Heart left ventricle (tissue), 16 donors: ENCODE measurements at regions not wholly inside any gene's neighbourhood (a gene's known extent, or its start where the extent isn't known, plus 50 kb on each side); places are given as distances from the start of the nearest gene placed in this dataset.
"Not testable (repeated sequence)": the region's sequence is repeated elsewhere in the genome, so short reads cannot be mapped to it uniquely, and the experiment has no call there.

Source experiments
- ATAC-seq, 4 donors: fragments of 200-7000 bp; cut with Tn5 transposase; one replicate each; pipeline ENCODE4 v1.9.1; 2020 to 2022; ENCODE audit warnings: moderate library complexity in 4 of 4, mild to moderate bottlenecking in 3 of 4, moderate number of reproducible peaks in 1 of 4
- DNase-seq, 5 donors: peaks; one replicate each; pipeline ENCODE4 v3.0.0-alpha.2; 2020
- H3K27ac ChIP-seq, 12 donors: fragments of 200-600 bp; sonication (generic) in 4 of 12; one replicate each; pipeline versions ENCODE4 v1.5.0 to v1.8.0; 2016 to 2022; ENCODE audit warnings: mild to moderate bottlenecking in 2 of 12
- H3K27me3 ChIP-seq, 9 donors: fragments of 200-600 bp; sonication (generic) in 2 of 9; one replicate each; pipeline versions ENCODE4 v1.5.1 to v1.8.0; 2016 to 2022; ENCODE audit warnings: mild to moderate bottlenecking in 3 of 9
- H3K36me3 ChIP-seq, 9 donors: fragments of 200-600 bp; sonication (generic) in 2 of 9; one replicate each; pipeline versions ENCODE4 v1.5.0 to v1.8.0; 2018 to 2022; ENCODE audit warnings: mild to moderate bottlenecking in 2 of 9
- H3K4me1 ChIP-seq, 12 donors: fragments of 200-600 bp; sonication (generic) in 4 of 12; one replicate each; pipeline versions ENCODE4 v1.5.0 to v1.8.0; 2016 to 2022; ENCODE audit warnings: mild to moderate bottlenecking in 3 of 12
- H3K4me3 ChIP-seq, 12 donors: fragments of 200-600 bp; sonication (generic) in 4 of 12; one replicate each; pipeline versions ENCODE4 v1.5.0 to v1.8.0; 2017 to 2022; ENCODE audit warnings: mild to moderate bottlenecking in 9 of 12, moderate library complexity in 4 of 12
- H3K9me3 ChIP-seq, 12 donors: fragments of 200-600 bp; sonication (generic) in 4 of 12; one replicate each; pipeline versions ENCODE4 v1.5.0 to v1.8.0; 2016 to 2022; ENCODE audit warnings: mild to moderate bottlenecking in 1 of 12
- POLR2A ChIP-seq, 2 donors: fragments of 450-650 bp; IDR thresholded peaks; one replicate each; pipeline ENCODE4 v1.6.1; 2017; ENCODE audit warnings: antibody characterized with exemption in 2 of 2, mild to moderate bottlenecking in 2 of 2, moderate library complexity in 2 of 2
- WGBS, 4 donors: extraction: QIAGEN DNeasy Blood & Tissue Kit in 2 of 4; methylation state at CpG; one replicate each; pipeline versions ENCODE4 v1.1.5 to v1.1.7; 2013 to 2018; 5-methylcytosine and 5-hydroxymethylcytosine counted together
- intact Hi-C, 10 donors: fragments of 100-400 bp; cut with DNase I; formaldehyde crosslinking; loops; one replicate each; pipeline versions ENCODE4 v1.11.1 to v1.14.2; 2022
- TF ChIP-seq, protein P1 (sequence below), 12 donors: fragments of 200-600 bp; sonication (generic) in 4 of 12; IDR thresholded peaks; one replicate each; pipeline versions ENCODE4 v1.5.0 to v1.8.0; 2018 to 2022; ENCODE audit warnings: antibody characterized with exemption in 12 of 12, mild to moderate bottlenecking in 5 of 12
- donor health status: ischemic (EF 13 %, LVEDD 7.1; RV severe dilation, severe dysfunction).
- donor health status: healthy with polysubstance abuse.
- donor health status: DM: no; HTN: yes; CAD: no.
- donor health status: DM: no; HTN: no; CAD: no.
- donor health status: ischemic (EF 25% LVEDD 6.9; RV normal size, moderate dysfunction).
- donor health status: ischemic (EF 25% LVEDD 5.7; RV mildly dilated, moderate dysfunction).
- donor health status: healthy.
- donor health status: DM: yes; HTN: yes; CAD: no.
- donor health status: ischemic (EF 35%, LVEDD 5.7; RV mildly dilated, moderate dysfunction).
- donor health status: nonischemic (EF 11% LVEDD 7.7; RV severe dilation, severe dysfunction).
- donor health status: DM: yes; HTN: yes; CAD: no.
- donor health status: PGD.
- donor health status: ischemic (EF 29% LVEDD 5.4; RV normal size, mild dysfunction).
- donor health status: nonischemic (EF 23%, LVEDD 6.1; RV moderate dilation, normal function).

DNA sequence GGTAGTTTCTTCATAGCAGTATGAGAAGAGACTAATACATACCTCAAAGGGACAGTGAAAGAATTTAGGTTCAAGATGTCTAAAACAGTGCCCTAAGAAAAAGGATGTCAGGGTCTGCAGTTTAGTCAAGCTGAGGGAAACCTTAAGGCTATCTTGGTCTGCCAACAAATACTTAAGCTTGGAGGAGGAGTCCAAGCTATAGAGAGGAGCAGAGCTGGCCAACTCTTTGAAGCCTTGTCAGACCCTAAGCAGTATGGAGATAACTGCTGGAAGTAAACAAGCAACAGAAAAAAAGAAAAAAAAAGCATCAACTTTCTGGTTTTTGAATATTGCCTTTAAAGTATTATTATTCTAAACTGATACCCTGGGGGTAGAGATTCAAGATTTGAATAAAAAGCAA lies 1518.1 kb downstream of the GRIK2 start:
- H3K27me3 ChIP-seq = no peaks in the 10 kb centered on the region
- H3K27ac ChIP-seq = no peak overlapping the region
- intact Hi-C loops = no loop called here
- DNase-seq (no peak), ATAC-seq (no peak)
- H3K36me3 ChIP-seq = no peaks in the 10 kb centered on the region
- H3K4me1 ChIP-seq = no peaks in the 10 kb centered on the region
- H3K4me3 ChIP-seq = no peak overlapping the region
- peaks cover 0 to 3% (median 0%) of the 10 kb centered on the region in 12 donors for H3K9me3 ChIP-seq
- TF ChIP-seq POLR2A (IDR thresholded peaks at IDR 0.05) = no peak
- TF ChIP-seq, protein P1, sequence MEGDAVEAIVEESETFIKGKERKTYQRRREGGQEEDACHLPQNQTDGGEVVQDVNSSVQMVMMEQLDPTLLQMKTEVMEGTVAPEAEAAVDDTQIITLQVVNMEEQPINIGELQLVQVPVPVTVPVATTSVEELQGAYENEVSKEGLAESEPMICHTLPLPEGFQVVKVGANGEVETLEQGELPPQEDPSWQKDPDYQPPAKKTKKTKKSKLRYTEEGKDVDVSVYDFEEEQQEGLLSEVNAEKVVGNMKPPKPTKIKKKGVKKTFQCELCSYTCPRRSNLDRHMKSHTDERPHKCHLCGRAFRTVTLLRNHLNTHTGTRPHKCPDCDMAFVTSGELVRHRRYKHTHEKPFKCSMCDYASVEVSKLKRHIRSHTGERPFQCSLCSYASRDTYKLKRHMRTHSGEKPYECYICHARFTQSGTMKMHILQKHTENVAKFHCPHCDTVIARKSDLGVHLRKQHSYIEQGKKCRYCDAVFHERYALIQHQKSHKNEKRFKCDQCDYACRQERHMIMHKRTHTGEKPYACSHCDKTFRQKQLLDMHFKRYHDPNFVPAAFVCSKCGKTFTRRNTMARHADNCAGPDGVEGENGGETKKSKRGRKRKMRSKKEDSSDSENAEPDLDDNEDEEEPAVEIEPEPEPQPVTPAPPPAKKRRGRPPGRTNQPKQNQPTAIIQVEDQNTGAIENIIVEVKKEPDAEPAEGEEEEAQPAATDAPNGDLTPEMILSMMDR (IDR thresholded peaks at IDR 0.05) = no peak

DNA sequence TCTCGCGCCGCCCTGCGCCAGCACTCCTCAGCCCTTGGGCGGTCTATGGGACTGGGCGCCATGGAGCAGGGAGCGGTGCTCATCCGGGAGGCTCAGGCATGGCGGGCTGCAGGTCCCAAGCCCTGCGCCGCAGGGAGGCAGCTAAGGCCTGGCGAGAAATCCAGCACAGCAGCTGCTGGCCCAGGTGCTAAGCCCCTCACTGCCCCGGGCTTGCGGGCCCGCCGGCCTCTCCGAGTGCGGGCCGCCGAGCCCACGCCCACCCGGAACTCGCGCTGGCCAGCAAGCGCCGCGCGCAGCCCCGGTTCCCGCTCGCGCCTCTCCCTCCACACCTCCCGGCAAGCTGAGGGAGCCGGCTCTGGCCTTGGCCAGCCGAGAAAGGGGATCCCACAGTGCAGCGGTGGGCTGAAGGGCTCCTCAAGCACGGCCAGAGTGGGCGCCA lies 1517.2 kb downstream of the GRIK2 start:
- H3K4me1 ChIP-seq, ATAC-seq, intact Hi-C loops, H3K27ac ChIP-seq, DNase-seq, H3K36me3 ChIP-seq, H3K4me3 ChIP-seq, H3K27me3 ChIP-seq, H3K9me3 ChIP-seq: not testable (repeated sequence)
- WGBS, 4 donors = 95 to 97% (median 96%) methylated on average over 29 to 38 of the region's 38 CpGs

DNA sequence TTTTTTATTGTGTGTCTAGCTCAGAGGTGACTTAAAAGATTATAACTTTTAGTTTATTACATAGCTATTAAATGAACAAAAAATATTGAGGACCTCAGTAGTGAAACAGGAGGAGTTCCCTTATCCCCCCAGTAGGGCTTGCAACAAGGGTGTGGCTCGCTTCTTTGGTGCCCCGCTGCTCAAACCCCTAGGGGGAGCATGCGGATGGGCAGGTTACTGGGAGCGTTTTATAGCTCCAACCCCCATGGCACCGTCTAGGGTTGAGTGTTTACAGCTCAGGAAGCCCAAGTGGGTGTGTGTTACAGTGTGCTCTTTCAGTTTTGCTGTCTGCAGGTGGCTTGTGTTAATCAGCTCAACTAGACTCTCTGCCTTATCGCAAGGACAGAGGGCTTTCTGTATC lies 1513.7 kb downstream of the GRIK2 start:
- no peak overlapping the region for H3K27ac ChIP-seq
- no peaks in the 10 kb centered on the region for H3K4me1 ChIP-seq
- no peaks in the 10 kb centered on the region for H3K36me3 ChIP-seq
- no peak overlapping the region for H3K4me3 ChIP-seq
- WGBS, 4 donors = 69 to 75% (median 72%) methylated on average over 6 of the region's 6 CpGs
- DNase-seq (no peak), ATAC-seq (no peak)
- no peaks in the 10 kb centered on the region for H3K27me3 ChIP-seq
- TF ChIP-seq, protein P1 (IDR thresholded peaks at IDR 0.05) = no peak
- no peak for TF ChIP-seq POLR2A (IDR thresholded peaks at IDR 0.05)
- no peaks in the 10 kb centered on the region for H3K9me3 ChIP-seq
- intact Hi-C loops = no loop called here

DNA sequence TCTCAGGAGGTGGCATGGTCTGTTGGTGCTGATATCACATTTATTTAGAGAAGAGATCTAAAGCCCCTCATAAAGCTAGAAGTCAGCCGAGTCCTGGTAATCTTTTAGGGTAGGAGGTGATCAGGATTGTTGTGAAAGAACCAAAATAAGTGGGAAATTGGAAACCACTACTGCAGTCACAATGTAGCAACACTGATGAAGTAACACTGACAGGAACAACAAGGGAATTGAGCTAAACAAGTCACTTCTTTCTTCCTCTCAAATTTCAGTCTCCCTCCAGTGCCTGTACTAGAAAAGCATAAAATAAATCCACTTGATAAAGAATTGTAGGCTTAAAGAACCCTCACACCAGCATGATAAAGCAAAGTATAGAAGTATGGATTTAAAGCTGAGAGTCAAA lies 1509.0 kb downstream of the GRIK2 start:
- H3K4me3 ChIP-seq = no peak overlapping the region
- H3K36me3 ChIP-seq = no peaks in the 10 kb centered on the region
- no peaks in the 10 kb centered on the region for H3K9me3 ChIP-seq
- intact Hi-C loops = no loop called here
- H3K4me1 ChIP-seq = no peaks in the 10 kb centered on the region
- 26 to 36% (median 34%) methylated on average over 1 of the region's 1 CpG for WGBS, 4 donors
- ATAC-seq (no peak), DNase-seq (no peak)
- no peaks in the 10 kb centered on the region for H3K27me3 ChIP-seq
- TF ChIP-seq, protein P1 (IDR thresholded peaks at IDR 0.05) = no peak
- TF ChIP-seq POLR2A (IDR thresholded peaks at IDR 0.05) = no peak
- no peak overlapping the region for H3K27ac ChIP-seq

DNA sequence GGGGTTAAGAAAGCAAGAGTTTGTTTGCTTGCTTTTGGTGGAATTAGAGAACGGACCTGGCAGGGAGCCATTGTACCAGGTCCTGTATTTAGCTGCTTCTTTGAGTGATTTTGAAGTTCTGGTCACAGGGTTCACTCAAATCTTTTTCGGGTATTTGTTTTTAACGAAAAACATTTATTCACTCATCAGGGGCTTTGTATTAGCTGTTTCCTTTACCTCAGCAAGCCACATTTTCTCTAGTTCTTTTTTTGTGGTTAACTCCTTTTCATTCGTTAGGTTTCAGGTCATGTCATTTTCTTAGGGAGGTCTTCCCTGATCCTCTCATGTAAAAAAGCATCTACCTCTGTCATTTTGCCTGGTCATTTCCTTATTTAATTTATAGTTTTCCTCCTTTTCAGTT lies 1502.2 kb downstream of the GRIK2 start:
- no peaks in the 10 kb centered on the region for H3K27me3 ChIP-seq
- H3K9me3 ChIP-seq = no peaks in the 10 kb centered on the region
- DNase-seq (no peak), ATAC-seq (no peak)
- intact Hi-C loops = no loop called here
- H3K27ac ChIP-seq = no peak overlapping the region
- 66 to 68% (median 67%) methylated on average over 4 of the region's 4 CpGs for WGBS, 4 donors
- no peak overlapping the region for H3K4me3 ChIP-seq
- TF ChIP-seq, protein P1 (IDR thresholded peaks at IDR 0.05) = no peak
- no peak for TF ChIP-seq POLR2A (IDR thresholded peaks at IDR 0.05)
- no peaks in the 10 kb centered on the region for H3K36me3 ChIP-seq
- no peaks in the 10 kb centered on the region for H3K4me1 ChIP-seq
